ENCODE measurements at regions not wholly inside any gene's neighbourhood (a gene's known extent, or its start where the extent isn't known, plus 50 kb on each side); places are given as distances from the start of the nearest gene placed in this dataset.
A peak's percentile ranks its signal among the peaks of the same experiment; 100 is the strongest.

- TF ChIP-seq CTCF (IDR thresholded peaks at IDR 0.05) (no peak), POLR2A (IDR thresholded peaks at IDR 0.05) (no peak)
- peak; percentile 12 for DNase-seq
- Histone ChIP-seq H3K4me1 (no peaks in the 10 kb centered on the region), H3K9me3 (no peaks in the 10 kb centered on the region), H3K27ac (no peak overlapping the region), H3K36me3 (ENCODE audit: low read depth, missing control alignments) (no peaks in the 10 kb centered on the region), H3K27me3 (no peaks in the 10 kb centered on the region), H3K4me3 (no peak overlapping the region)
- intact Hi-C loops (cut with DNase I; ENCODE audit: low total_unique reads) = no loop called here
- WGBS, 2 donors = 88 to 96% methylated on average over 6 of the region's 6 CpGs
These were observed 101.5 kb upstream of the HS6ST1 start for GRCh38 chr2:128420131-128420530.

- Histone ChIP-seq H3K9me3 (no peaks in the 10 kb centered on the region), H3K27ac (no peak overlapping the region), H3K4me1 (no peaks in the 10 kb centered on the region), H3K4me3 (no peak overlapping the region), H3K36me3 (ENCODE audit: low read depth, missing control alignments) (no peaks in the 10 kb centered on the region), H3K27me3 (no peaks in the 10 kb centered on the region)
- DNase-seq = no peak
- intact Hi-C loops (cut with DNase I; ENCODE audit: low total_unique reads) = no loop called here
- TF ChIP-seq POLR2A (IDR thresholded peaks at IDR 0.05) (no peak), CTCF (IDR thresholded peaks at IDR 0.05) (no peak)
- 89 to 93% methylated on average over 3 to 4 of the region's 4 CpGs for WGBS, 2 donors
These were observed 102.1 kb upstream of the HS6ST1 start for GRCh38 chr2:128420776-128421175.

GRCh38 chr2:128421286-128421685, 102.6 kb upstream of the HS6ST1 start:
- DNase-seq = peak; percentile 8

GRCh38 chr2:128421861-128422311, 103.2 kb upstream of the HS6ST1 start:
- H3K27ac ChIP-seq = no peak overlapping the region
- 94 to 98% methylated on average over 15 of the region's 15 CpGs for WGBS, 2 donors
- peak; percentile 6 for DNase-seq
- H3K27me3 ChIP-seq = no peaks in the 10 kb centered on the region
- intact Hi-C loops (cut with DNase I; ENCODE audit: low total_unique reads) = no loop called here
- no peaks in the 10 kb centered on the region for H3K36me3 ChIP-seq (ENCODE audit: low read depth, missing control alignments)
- no peaks in the 10 kb centered on the region for H3K9me3 ChIP-seq
- H3K4me1 ChIP-seq = no peaks in the 10 kb centered on the region
- TF ChIP-seq CTCF (IDR thresholded peaks at IDR 0.05) (no peak), POLR2A (IDR thresholded peaks at IDR 0.05) (no peak)
- H3K4me3 ChIP-seq = no peak overlapping the region

More at GRCh38 chr2:128421286-128421685, 102.6 kb upstream of the HS6ST1 start:
- H3K4me1 ChIP-seq = no peaks in the 10 kb centered on the region
- no peak for TF ChIP-seq POLR2A (IDR thresholded peaks at IDR 0.05)
- no peak for TF ChIP-seq CTCF (IDR thresholded peaks at IDR 0.05)
- H3K27ac ChIP-seq = no peak overlapping the region
- WGBS, 2 donors = 96 to 98% methylated on average over 9 of the region's 9 CpGs
- no peaks in the 10 kb centered on the region for H3K9me3 ChIP-seq
- intact Hi-C loops (cut with DNase I; ENCODE audit: low total_unique reads) = no loop called here
- no peaks in the 10 kb centered on the region for H3K27me3 ChIP-seq
- no peak overlapping the region for H3K4me3 ChIP-seq
- H3K36me3 ChIP-seq (ENCODE audit: low read depth, missing control alignments) = no peaks in the 10 kb centered on the region

- intact Hi-C loops (cut with DNase I; ENCODE audit: low total_unique reads) = no loop called here
- Histone ChIP-seq H3K27me3 (no peaks in the 10 kb centered on the region), H3K4me1 (no peaks in the 10 kb centered on the region), H3K27ac (no peak overlapping the region), H3K4me3 (no peak overlapping the region), H3K36me3 (ENCODE audit: low read depth, missing control alignments) (no peaks in the 10 kb centered on the region), H3K9me3 (no peaks in the 10 kb centered on the region)
- WGBS, 2 donors = 75 to 94% methylated on average over 5 of the region's 5 CpGs
- peak; percentile 8 for DNase-seq
- TF ChIP-seq POLR2A (IDR thresholded peaks at IDR 0.05) (no peak), CTCF (IDR thresholded peaks at IDR 0.05) (no peak)
These were observed 103.9 kb upstream of the HS6ST1 start for GRCh38 chr2:128422571-128422970.

All from testis (tissue), 2 donors.